ENCODE measurements at regions not wholly inside any gene's neighbourhood (a gene's known extent, or its start where the extent isn't known, plus 50 kb on each side); places are given as distances from the start of the nearest gene placed in this dataset.

GRCh38 chr2:129892360-129892759 lies 87.1 kb upstream of the RAB6C start:
- peaks cover 17% of the 10 kb centered on the region; the same call in 1 of the 2 replicates for H3K27me3 ChIP-seq (ENCODE audit: low read length)
- H2AFZ ChIP-seq (ENCODE audit: low read length): no peak overlapping the region
- no peaks in the 10 kb centered on the region for H3K36me3 ChIP-seq (ENCODE audit: low read depth, low read length)
- no peak overlapping the region for H3K4me2 ChIP-seq (ENCODE audit: low read length)
- intact Hi-C loops (cut with micrococcal nuclease): no loop called here
- no TSS peak for BruUV-seq (replicated peaks)
- CTCF ChIA-PET: no interaction called here
- POLR2A ChIA-PET (ENCODE audit: unreplicated experiment): no interaction called here
- H3K9me2 ChIP-seq (replicated peaks; ENCODE audit: low read length): no peaks in the 10 kb centered on the region
- no peaks in the 10 kb centered on the region for H3K79me2 ChIP-seq (ENCODE audit: low read length)
- no peaks in the 10 kb centered on the region for H4K20me1 ChIP-seq (ENCODE audit: low read length)
- no peak for ATAC-seq
- no peak overlapping the region for H3K27ac ChIP-seq (ENCODE audit: low read length)
- no peaks in the 10 kb centered on the region for H3F3A ChIP-seq (ENCODE audit: low read length, unreplicated experiment)
- H3K9ac ChIP-seq (ENCODE audit: low read length): no peak overlapping the region
- no peaks in the 10 kb centered on the region for H3K4me1 ChIP-seq (ENCODE audit: insufficient read depth, low read length)
- no peak for DNase-seq
- H3K4me3 ChIP-seq (ENCODE audit: low read length): no peak overlapping the region
- TF ChIP-seq EZH2 (IDR thresholded peaks at IDR 0.05; ENCODE audit: low read length, unreplicated experiment) (no peak), EZH2phosphoT487 (IDR thresholded peaks at IDR 0.05; ENCODE audit: borderline replicate concordance, low read length) (no peak), CTCF (conservative IDR thresholded peaks at IDR 0.05; ENCODE audit: low read depth, low read length) (no peak)
- no peaks in the 10 kb centered on the region for H3K9me3 ChIP-seq (ENCODE audit: low read length)

- Histone ChIP-seq H3K9me2 (replicated peaks; ENCODE audit: low read length) (no peaks in the 10 kb centered on the region), H3K9ac (ENCODE audit: low read length) (no peak overlapping the region), H2AFZ (ENCODE audit: low read length) (no peak overlapping the region), H3K27me3 (ENCODE audit: low read length) (peaks cover 17% of the 10 kb centered on the region; the same call in 1 of the 2 replicates), H3K36me3 (ENCODE audit: low read depth, low read length) (no peaks in the 10 kb centered on the region), H4K20me1 (ENCODE audit: low read length) (no peaks in the 10 kb centered on the region), H3K4me1 (ENCODE audit: insufficient read depth, low read length) (no peaks in the 10 kb centered on the region), H3K9me3 (ENCODE audit: low read length) (no peaks in the 10 kb centered on the region), H3K4me2 (ENCODE audit: low read length) (no peak overlapping the region), H3K27ac (ENCODE audit: low read length) (no peak overlapping the region), H3F3A (ENCODE audit: low read length, unreplicated experiment) (no peaks in the 10 kb centered on the region), H3K79me2 (ENCODE audit: low read length) (no peaks in the 10 kb centered on the region), H3K4me3 (ENCODE audit: low read length) (no peak overlapping the region)
- TF ChIP-seq CTCF (conservative IDR thresholded peaks at IDR 0.05; ENCODE audit: low read depth, low read length) (no peak), EZH2phosphoT487 (IDR thresholded peaks at IDR 0.05; ENCODE audit: borderline replicate concordance, low read length) (no peak), EZH2 (IDR thresholded peaks at IDR 0.05; ENCODE audit: low read length, unreplicated experiment) (no peak)
- POLR2A ChIA-PET (ENCODE audit: unreplicated experiment): no interaction called here
- DNase-seq: no peak
- intact Hi-C loops (cut with micrococcal nuclease): no loop called here
- ATAC-seq: no peak
- no TSS peak for BruUV-seq (replicated peaks)
- CTCF ChIA-PET: no interaction called here
These were observed 86.7 kb upstream of the RAB6C start for GRCh38 chr2:129892773-129893172.

GRCh38 chr2:129893244-129893643 lies 86.2 kb upstream of the RAB6C start:
- intact Hi-C loops (cut with micrococcal nuclease): no loop called here
- no peak for ATAC-seq
- H4K20me1 ChIP-seq (ENCODE audit: low read length): no peaks in the 10 kb centered on the region
- BruUV-seq (replicated peaks): no TSS peak
- H3K4me1 ChIP-seq (ENCODE audit: insufficient read depth, low read length): no peaks in the 10 kb centered on the region
- no peak overlapping the region for H3K4me3 ChIP-seq (ENCODE audit: low read length)
- H3K36me3 ChIP-seq (ENCODE audit: low read depth, low read length): no peaks in the 10 kb centered on the region
- TF ChIP-seq CTCF (conservative IDR thresholded peaks at IDR 0.05; ENCODE audit: low read depth, low read length) (no peak), EZH2phosphoT487 (IDR thresholded peaks at IDR 0.05; ENCODE audit: borderline replicate concordance, low read length) (no peak), EZH2 (IDR thresholded peaks at IDR 0.05; ENCODE audit: low read length, unreplicated experiment) (no peak)
- H3K9ac ChIP-seq (ENCODE audit: low read length): no peak overlapping the region
- H3K9me2 ChIP-seq (replicated peaks; ENCODE audit: low read length): no peaks in the 10 kb centered on the region
- no peaks in the 10 kb centered on the region for H3K9me3 ChIP-seq (ENCODE audit: low read length)
- H2AFZ ChIP-seq (ENCODE audit: low read length): no peak overlapping the region
- ChIA-PET CTCF (no interaction called here), POLR2A (ENCODE audit: unreplicated experiment) (no interaction called here)
- no peaks in the 10 kb centered on the region for H3K79me2 ChIP-seq (ENCODE audit: low read length)
- no peak overlapping the region for H3K27ac ChIP-seq (ENCODE audit: low read length)
- H3K4me2 ChIP-seq (ENCODE audit: low read length): no peak overlapping the region
- DNase-seq: no peak
- peaks cover 17% of the 10 kb centered on the region; the same call in 1 of the 2 replicates for H3K27me3 ChIP-seq (ENCODE audit: low read length)
- no peaks in the 10 kb centered on the region for H3F3A ChIP-seq (ENCODE audit: low read length, unreplicated experiment)
